Tongue (tissue), 1 donor: ENCODE measurements at regions not wholly inside any gene's neighbourhood (a gene's known extent, or its start where the extent isn't known, plus 50 kb on each side); places are given as distances from the start of the nearest gene placed in this dataset.
A peak's percentile ranks its signal among the peaks of the same experiment; 100 is the strongest.
"Not testable (repeated sequence)": the region's sequence is repeated elsewhere in the genome, so short reads cannot be mapped to it uniquely, and the experiment has no call there.

Source experiments
- DNase-seq: peaks from one replicate; pipeline ENCODE4 v3.0.0-alpha.2; 2015

GRCh38 chr1:178572604-178573003 is 59.7 kb downstream of the TEX35 start:
- DNase-seq: no peak

- no peak for DNase-seq
Observed at GRCh38 chr1:178573330-178573729, 60.4 kb downstream of the TEX35 start.

- no peak for DNase-seq
Observed at GRCh38 chr1:178574345-178574744, 61.4 kb downstream of the TEX35 start.

- peak; percentile 51 for DNase-seq
Observed at GRCh38 chr1:178575611-178576361, 62.9 kb downstream of the TEX35 start.

- DNase-seq: no peak
Observed at GRCh38 chr1:178576841-178577240, 63.9 kb downstream of the TEX35 start.

- no peak for DNase-seq
Observed at GRCh38 chr1:178577882-178578281, 65.0 kb downstream of the TEX35 start.

- no peak for DNase-seq
Observed at GRCh38 chr1:178578541-178578940, 65.6 kb downstream of the TEX35 start.

GRCh38 chr1:178579095-178579494 is 66.2 kb downstream of the TEX35 start:
- no peak for DNase-seq

GRCh38 chr1:178579562-178579961 is 66.7 kb downstream of the TEX35 start:
- no peak for DNase-seq

GRCh38 chr1:178580096-178580495 is 67.2 kb downstream of the TEX35 start:
- no peak for DNase-seq

- DNase-seq: no peak
Observed at GRCh38 chr1:178580876-178581275, 68.0 kb downstream of the TEX35 start.

GRCh38 chr1:178581351-178582303 is 68.7 kb downstream of the TEX35 start:
- DNase-seq: peak; percentile 40

- DNase-seq: no peak
Observed at GRCh38 chr1:178587096-178587495, 74.2 kb downstream of the TEX35 start.

- DNase-seq: no peak
Observed at GRCh38 chr1:178587975-178588374, 75.1 kb downstream of the TEX35 start.

GRCh38 chr1:178589042-178589441 is 76.1 kb downstream of the TEX35 start:
- not testable (repeated sequence) for DNase-seq

GRCh38 chr1:178591811-178592210 is 78.9 kb downstream of the TEX35 start:
- DNase-seq: not testable (repeated sequence)

GRCh38 chr1:178593515-178593914 is 80.6 kb downstream of the TEX35 start:
- DNase-seq: peak; percentile 17

GRCh38 chr1:178594133-178594532 is 81.2 kb downstream of the TEX35 start:
- DNase-seq: no peak

- DNase-seq: no peak
Observed at GRCh38 chr1:178595491-178595890, 82.6 kb downstream of the TEX35 start.

GRCh38 chr1:178599087-178599486 is 86.2 kb downstream of the TEX35 start:
- DNase-seq: no peak

GRCh38 chr1:178599745-178600144 is 86.8 kb downstream of the TEX35 start:
- DNase-seq: no peak

GRCh38 chr1:178603926-178604325 is 91.0 kb downstream of the TEX35 start:
- DNase-seq: no peak

- no peak for DNase-seq
Observed at GRCh38 chr1:178606839-178607238, 93.9 kb downstream of the TEX35 start.
